ENCODE measurements at regions not wholly inside any gene's neighbourhood (a gene's known extent, or its start where the extent isn't known, plus 50 kb on each side); places are given as distances from the start of the nearest gene placed in this dataset.

- no peak overlapping the region for H2BK5ac ChIP-seq (ENCODE audit: low read length)
- H3K4me2 ChIP-seq (ENCODE audit: insufficient read depth, low read length, poor library complexity, severe bottlenecking) = no peak overlapping the region
- H3K14ac ChIP-seq (ENCODE audit: low read length) = no peak overlapping the region
- no peak overlapping the region for H2AFZ ChIP-seq (ENCODE audit: low read length)
- H2BK120ac ChIP-seq (ENCODE audit: low read depth, low read length) = no peak overlapping the region
- no peak overlapping the region for H3K27ac ChIP-seq (replicated peaks; ENCODE audit: low read length)
- peak overlapping the region; percentile 88 for H3K18ac ChIP-seq (ENCODE audit: low read length)
- no peaks in the 10 kb centered on the region for H3K79me1 ChIP-seq (ENCODE audit: low read depth, low read length)
- peak overlapping the region; percentile 12 for H3K9ac ChIP-seq (ENCODE audit: low read depth, low read length, poor library complexity)
- H3K23ac ChIP-seq (ENCODE audit: low read depth, low read length, poor library complexity) = peak overlapping the region; percentile 94
- no peak overlapping the region for H4K8ac ChIP-seq (ENCODE audit: low read depth, low read length)
- H3K4me1 ChIP-seq (ENCODE audit: control insufficient read depth in 2 of 2, insufficient read depth in 1 of 2, low read depth in 1 of 2, low read length in 2 of 2) = peaks cover 0 to 13% of the 10 kb centered on the region in 2 donors
- peak overlapping the region; percentile 88 for H2AK5ac ChIP-seq (ENCODE audit: low read depth, low read length)
- H3K4me3 ChIP-seq (ENCODE audit: low read length in 2 of 2) = no peak overlapping the region
- no peak for DNase-seq (ENCODE audit: low spot score)
- no peaks in the 10 kb centered on the region for H3K9me3 ChIP-seq (replicated peaks in 1 of 2; ENCODE audit: control insufficient read depth in 2 of 2, insufficient read depth in 1 of 2, low read depth in 1 of 2, low read length in 2 of 2)
- no peaks in the 10 kb centered on the region for H3K36me3 ChIP-seq (replicated peaks in 1 of 2; ENCODE audit: control insufficient read depth in 2 of 2, insufficient read depth in 2 of 2, low read length in 2 of 2)
- H4K91ac ChIP-seq (ENCODE audit: low read depth, low read length, poor library complexity) = peak overlapping the region; percentile 85
- peak overlapping the region; percentile 99 for H2BK15ac ChIP-seq (ENCODE audit: low read length)
- peak overlapping the region; percentile 68 for H2BK12ac ChIP-seq (ENCODE audit: low read length)
- peaks cover 0 to 4% (median 2%) of the 10 kb centered on the region in 3 experiments for H3K27me3 ChIP-seq (ENCODE audit: control insufficient read depth in 3 of 3, insufficient read depth in 3 of 3, low read depth in 1 of 3, low read length in 3 of 3)
- WGBS, 2 donors (ENCODE audit: extremely low coverage in 2 of 2, insufficient read length in 2 of 2, insufficient replicate concordance in 1 of 2) = no CpG with 5 or more reads among the region's 24 CpGs
- peak overlapping the region; percentile 81 for H3K4ac ChIP-seq (ENCODE audit: low read length)
Measured at GRCh38 chr6:169957351-169957963, 206.0 kb downstream of the ERMARD start.

DNA sequence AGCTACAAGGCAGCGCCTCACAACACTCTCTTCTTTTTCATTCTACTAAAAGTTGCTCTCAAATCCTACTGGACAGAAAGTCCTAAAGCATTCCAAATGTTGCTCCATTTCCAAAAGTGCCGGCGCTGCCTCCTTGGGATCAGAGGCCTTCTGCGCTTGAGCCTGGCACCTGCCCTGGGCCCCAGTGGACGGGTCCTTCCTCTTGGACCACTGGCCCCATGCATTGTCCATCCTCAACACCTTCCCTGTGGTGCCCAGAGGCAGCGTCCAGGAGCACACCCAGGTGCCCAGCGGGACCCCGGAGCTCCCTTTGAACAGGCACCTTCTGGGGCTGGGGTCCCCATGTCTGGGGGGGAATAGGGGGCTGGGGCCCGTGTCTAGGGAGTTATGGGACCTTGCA lies 205.2 kb downstream of the ERMARD start:
- peaks cover 0 to 12% of the 10 kb centered on the region in 2 donors for H3K4me1 ChIP-seq (ENCODE audit: control insufficient read depth in 2 of 2, insufficient read depth in 1 of 2, low read depth in 1 of 2, low read length in 2 of 2)
- no peak for DNase-seq (ENCODE audit: low spot score)
- WGBS, 2 donors (ENCODE audit: extremely low coverage in 2 of 2, insufficient read length in 2 of 2, insufficient replicate concordance in 1 of 2) = no CpG with 5 or more reads among the region's 9 CpGs

DNA sequence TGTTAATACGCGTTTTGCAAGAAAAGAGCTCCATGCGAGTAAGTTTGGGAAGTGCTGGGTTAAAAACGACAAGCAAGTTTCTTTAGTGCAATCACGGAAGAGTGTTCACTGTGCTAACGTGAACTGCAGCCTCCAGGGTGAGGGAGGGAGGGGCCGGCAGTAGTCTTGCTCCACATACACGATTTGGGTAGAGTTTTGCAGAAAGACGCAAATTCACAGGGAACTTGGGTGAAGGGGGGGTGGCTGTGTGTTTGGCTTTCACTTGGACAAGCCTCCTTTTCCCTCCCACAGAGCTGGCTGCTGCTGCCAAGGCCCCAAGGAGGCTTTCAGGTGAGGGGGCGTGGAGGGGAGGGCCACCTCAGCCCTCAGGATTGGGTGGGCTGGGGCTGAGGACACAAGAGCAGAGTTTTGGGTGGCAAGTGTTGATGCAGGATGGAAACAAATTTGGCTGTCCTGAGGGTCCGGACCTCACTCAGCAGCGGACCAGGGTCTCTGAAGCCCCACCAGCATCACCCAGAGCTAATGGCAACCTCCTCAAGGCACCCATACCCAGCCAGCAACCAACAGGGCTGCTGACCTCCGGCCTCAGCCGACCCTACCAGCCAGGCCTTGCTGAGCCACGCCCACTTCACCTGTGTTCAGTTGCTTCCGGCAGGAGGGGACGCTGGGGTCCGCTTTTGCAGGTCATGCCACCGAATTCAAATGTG lies 204.5 kb downstream of the ERMARD start:
- Histone ChIP-seq H3K9ac (ENCODE audit: low read depth, low read length, poor library complexity) (no peak overlapping the region), H3K79me1 (ENCODE audit: low read depth, low read length) (no peaks in the 10 kb centered on the region), H4K91ac (ENCODE audit: low read depth, low read length, poor library complexity) (no peak overlapping the region), H2BK120ac (ENCODE audit: low read depth, low read length) (no peak overlapping the region), H4K8ac (ENCODE audit: low read depth, low read length) (no peak overlapping the region), H3K4me3 (ENCODE audit: low read length in 2 of 2) (no peak overlapping the region), H3K23ac (ENCODE audit: low read depth, low read length, poor library complexity) (no peak overlapping the region), H3K27me3 (ENCODE audit: control insufficient read depth in 3 of 3, insufficient read depth in 3 of 3, low read depth in 1 of 3, low read length in 3 of 3) (peaks cover 0 to 4% (median 0%) of the 10 kb centered on the region in 3 experiments), H2AFZ (ENCODE audit: low read length) (no peak overlapping the region), H3K4me1 (ENCODE audit: control insufficient read depth in 2 of 2, insufficient read depth in 1 of 2, low read depth in 1 of 2, low read length in 2 of 2) (peaks cover 0 to 11% of the 10 kb centered on the region in 2 donors), H3K36me3 (replicated peaks in 1 of 2; ENCODE audit: control insufficient read depth in 2 of 2, insufficient read depth in 2 of 2, low read length in 2 of 2) (no peaks in the 10 kb centered on the region), H2BK12ac (ENCODE audit: low read length) (no peak overlapping the region), H3K14ac (ENCODE audit: low read length) (no peak overlapping the region), H2AK5ac (ENCODE audit: low read depth, low read length) (peak overlapping the region; percentile 5), H2BK5ac (ENCODE audit: low read length) (no peak overlapping the region), H3K18ac (ENCODE audit: low read length) (no peak overlapping the region), H3K27ac (replicated peaks; ENCODE audit: low read length) (no peak overlapping the region), H3K9me3 (replicated peaks in 1 of 2; ENCODE audit: control insufficient read depth in 2 of 2, insufficient read depth in 1 of 2, low read depth in 1 of 2, low read length in 2 of 2) (no peaks in the 10 kb centered on the region), H3K4ac (ENCODE audit: low read length) (no peak overlapping the region), H3K4me2 (ENCODE audit: insufficient read depth, low read length, poor library complexity, severe bottlenecking) (no peak overlapping the region), H2BK15ac (ENCODE audit: low read length) (peak overlapping the region; percentile 56)
- DNase-seq (ENCODE audit: low spot score) = no peak
- WGBS, 2 donors (ENCODE audit: extremely low coverage in 2 of 2, insufficient read length in 2 of 2, insufficient replicate concordance in 1 of 2) = no CpG with 5 or more reads among the region's 19 CpGs

More for the DNA sequence above, 205.2 kb downstream of the ERMARD start:
- H2BK120ac ChIP-seq (ENCODE audit: low read depth, low read length) = no peak overlapping the region
- peak overlapping the region; percentile 53 for H3K18ac ChIP-seq (ENCODE audit: low read length)
- no peak overlapping the region for H3K23ac ChIP-seq (ENCODE audit: low read depth, low read length, poor library complexity)
- no peak overlapping the region for H3K27ac ChIP-seq (replicated peaks; ENCODE audit: low read length)
- peak overlapping the region; percentile 5 for H2AK5ac ChIP-seq (ENCODE audit: low read depth, low read length)
- H3K36me3 ChIP-seq (replicated peaks in 1 of 2; ENCODE audit: control insufficient read depth in 2 of 2, insufficient read depth in 2 of 2, low read length in 2 of 2) = no peaks in the 10 kb centered on the region
- no peak overlapping the region for H4K8ac ChIP-seq (ENCODE audit: low read depth, low read length)
- H3K4me2 ChIP-seq (ENCODE audit: insufficient read depth, low read length, poor library complexity, severe bottlenecking) = no peak overlapping the region
- H3K4ac ChIP-seq (ENCODE audit: low read length) = no peak overlapping the region
- peaks cover 0 to 4% (median 0%) of the 10 kb centered on the region in 3 experiments for H3K27me3 ChIP-seq (ENCODE audit: control insufficient read depth in 3 of 3, insufficient read depth in 3 of 3, low read depth in 1 of 3, low read length in 3 of 3)
- no peaks in the 10 kb centered on the region for H3K9me3 ChIP-seq (replicated peaks in 1 of 2; ENCODE audit: control insufficient read depth in 2 of 2, insufficient read depth in 1 of 2, low read depth in 1 of 2, low read length in 2 of 2)
- no peak overlapping the region for H2BK5ac ChIP-seq (ENCODE audit: low read length)
- H2BK15ac ChIP-seq (ENCODE audit: low read length) = no peak overlapping the region
- H3K14ac ChIP-seq (ENCODE audit: low read length) = no peak overlapping the region
- no peak overlapping the region for H3K4me3 ChIP-seq (ENCODE audit: low read length in 2 of 2)
- no peak overlapping the region for H3K9ac ChIP-seq (ENCODE audit: low read depth, low read length, poor library complexity)
- no peak overlapping the region for H4K91ac ChIP-seq (ENCODE audit: low read depth, low read length, poor library complexity)
- H2AFZ ChIP-seq (ENCODE audit: low read length) = no peak overlapping the region
- peak overlapping the region; percentile 86 for H2BK12ac ChIP-seq (ENCODE audit: low read length)
- H3K79me1 ChIP-seq (ENCODE audit: low read depth, low read length) = no peaks in the 10 kb centered on the region

- H3K27ac ChIP-seq (replicated peaks; ENCODE audit: low read length) = no peak overlapping the region
- H2BK120ac ChIP-seq (ENCODE audit: low read depth, low read length) = no peak overlapping the region
- H2AFZ ChIP-seq (ENCODE audit: low read length) = no peak overlapping the region
- H3K14ac ChIP-seq (ENCODE audit: low read length) = no peak overlapping the region
- H3K18ac ChIP-seq (ENCODE audit: low read length) = no peak overlapping the region
- no peak overlapping the region for H2BK15ac ChIP-seq (ENCODE audit: low read length)
- no peak for DNase-seq (ENCODE audit: low spot score)
- peaks cover 0 to 6% of the 10 kb centered on the region in 2 donors for H3K4me1 ChIP-seq (ENCODE audit: control insufficient read depth in 2 of 2, insufficient read depth in 1 of 2, low read depth in 1 of 2, low read length in 2 of 2)
- no peaks in the 10 kb centered on the region for H3K9me3 ChIP-seq (replicated peaks in 1 of 2; ENCODE audit: control insufficient read depth in 2 of 2, insufficient read depth in 1 of 2, low read depth in 1 of 2, low read length in 2 of 2)
- H3K36me3 ChIP-seq (replicated peaks in 1 of 2; ENCODE audit: control insufficient read depth in 2 of 2, insufficient read depth in 2 of 2, low read length in 2 of 2) = no peaks in the 10 kb centered on the region
- no peak overlapping the region for H3K4me3 ChIP-seq (ENCODE audit: low read length in 2 of 2)
- no peak overlapping the region for H2BK12ac ChIP-seq (ENCODE audit: low read length)
- H3K9ac ChIP-seq (ENCODE audit: low read depth, low read length, poor library complexity) = no peak overlapping the region
- WGBS, 2 donors (ENCODE audit: extremely low coverage in 2 of 2, insufficient read length in 2 of 2, insufficient replicate concordance in 1 of 2) = no CpG with 5 or more reads among the region's 1 CpG
- H3K4me2 ChIP-seq (ENCODE audit: insufficient read depth, low read length, poor library complexity, severe bottlenecking) = no peak overlapping the region
- peaks cover 0 to 4% (median 0%) of the 10 kb centered on the region in 3 experiments for H3K27me3 ChIP-seq (ENCODE audit: control insufficient read depth in 3 of 3, insufficient read depth in 3 of 3, low read depth in 1 of 3, low read length in 3 of 3)
- H3K4ac ChIP-seq (ENCODE audit: low read length) = no peak overlapping the region
- no peak overlapping the region for H4K8ac ChIP-seq (ENCODE audit: low read depth, low read length)
- no peak overlapping the region for H2BK5ac ChIP-seq (ENCODE audit: low read length)
- no peak overlapping the region for H4K91ac ChIP-seq (ENCODE audit: low read depth, low read length, poor library complexity)
- H2AK5ac ChIP-seq (ENCODE audit: low read depth, low read length) = no peak overlapping the region
- H3K23ac ChIP-seq (ENCODE audit: low read depth, low read length, poor library complexity) = no peak overlapping the region
- H3K79me1 ChIP-seq (ENCODE audit: low read depth, low read length) = no peaks in the 10 kb centered on the region
Measured at GRCh38 chr6:169954977-169955376, 203.6 kb downstream of the ERMARD start.
